ENCODE measurements at regions not wholly inside any gene's neighbourhood (a gene's known extent, or its start where the extent isn't known, plus 50 kb on each side); places are given as distances from the start of the nearest gene placed in this dataset.
"Not testable (repeated sequence)": the region's sequence is repeated elsewhere in the genome, so short reads cannot be mapped to it uniquely, and the experiment has no call there.

- Mint-ChIP-seq H3K27ac (no peak overlapping the region), H3K27me3 (ENCODE audit: low read depth) (no peaks in the 10 kb centered on the region), H3K36me3 (ENCODE audit: insufficient read depth in 2 of 2) (no peaks in the 10 kb centered on the region), H3K4me3 (no peak overlapping the region), H3K4me1 (ENCODE audit: low read depth) (no peaks in the 10 kb centered on the region), H3K9me3 (no peaks in the 10 kb centered on the region)
- ATAC-seq (replicated peaks in 1 of 2): no peak
- no peak for DNase-seq
Measured at GRCh38 chr2:155519529-155520130, 812.9 kb downstream of the NR4A2 start.

- no peaks in the 10 kb centered on the region for H3K27me3 Mint-ChIP-seq (ENCODE audit: low read depth)
- no peak for ATAC-seq (replicated peaks in 1 of 2)
- H3K4me1 Mint-ChIP-seq (ENCODE audit: low read depth): no peaks in the 10 kb centered on the region
- H3K36me3 Mint-ChIP-seq (ENCODE audit: insufficient read depth in 2 of 2): no peaks in the 10 kb centered on the region
- no peaks in the 10 kb centered on the region for H3K9me3 Mint-ChIP-seq
- no peak overlapping the region for H3K27ac Mint-ChIP-seq
- no peak for DNase-seq
- H3K4me3 Mint-ChIP-seq: no peak overlapping the region
Measured at GRCh38 chr2:155518094-155518493, 814.4 kb downstream of the NR4A2 start.

GRCh38 chr2:155517362-155517761 lies 815.2 kb downstream of the NR4A2 start:
- no peaks in the 10 kb centered on the region for H3K9me3 Mint-ChIP-seq
- H3K4me1 Mint-ChIP-seq (ENCODE audit: low read depth): no peaks in the 10 kb centered on the region
- no peaks in the 10 kb centered on the region for H3K27me3 Mint-ChIP-seq (ENCODE audit: low read depth)
- DNase-seq (no peak), ATAC-seq (replicated peaks in 1 of 2) (no peak)
- H3K4me3 Mint-ChIP-seq: no peak overlapping the region
- no peaks in the 10 kb centered on the region for H3K36me3 Mint-ChIP-seq (ENCODE audit: insufficient read depth in 2 of 2)
- H3K27ac Mint-ChIP-seq: no peak overlapping the region

- H3K27ac Mint-ChIP-seq: no peak overlapping the region
- H3K9me3 Mint-ChIP-seq: no peaks in the 10 kb centered on the region
- H3K4me3 Mint-ChIP-seq: no peak overlapping the region
- no peaks in the 10 kb centered on the region for H3K27me3 Mint-ChIP-seq (ENCODE audit: low read depth)
- no peaks in the 10 kb centered on the region for H3K36me3 Mint-ChIP-seq (ENCODE audit: insufficient read depth in 2 of 2)
- no peak for ATAC-seq (replicated peaks in 1 of 2)
- H3K4me1 Mint-ChIP-seq (ENCODE audit: low read depth): no peaks in the 10 kb centered on the region
- DNase-seq: no peak
Measured at GRCh38 chr2:155513248-155513647, 814.8 kb downstream of the KCNJ3 start.

GRCh38 chr2:155502766-155503165 lies 804.3 kb downstream of the KCNJ3 start:
- no peak overlapping the region for H3K4me3 Mint-ChIP-seq
- peaks cover 2 to 6% of the 10 kb centered on the region in 2 donors for H3K9me3 Mint-ChIP-seq
- no peaks in the 10 kb centered on the region for H3K27me3 Mint-ChIP-seq (ENCODE audit: low read depth)
- no peaks in the 10 kb centered on the region for H3K4me1 Mint-ChIP-seq (ENCODE audit: low read depth)
- DNase-seq: no peak
- ATAC-seq (replicated peaks in 1 of 2): no peak
- H3K36me3 Mint-ChIP-seq (ENCODE audit: insufficient read depth in 2 of 2): no peaks in the 10 kb centered on the region
- no peak overlapping the region for H3K27ac Mint-ChIP-seq

- no peak overlapping the region for H3K27ac Mint-ChIP-seq
- H3K9me3 Mint-ChIP-seq: peaks cover 4 to 10% of the 10 kb centered on the region in 2 donors
- no peak for ATAC-seq (replicated peaks in 1 of 2)
- no peaks in the 10 kb centered on the region for H3K27me3 Mint-ChIP-seq (ENCODE audit: low read depth)
- H3K4me1 Mint-ChIP-seq (ENCODE audit: low read depth): no peaks in the 10 kb centered on the region
- no peak for DNase-seq
- no peaks in the 10 kb centered on the region for H3K36me3 Mint-ChIP-seq (ENCODE audit: insufficient read depth in 2 of 2)
- no peak overlapping the region for H3K4me3 Mint-ChIP-seq
Measured at GRCh38 chr2:155498106-155498505, 799.6 kb downstream of the KCNJ3 start.

GRCh38 chr2:155494744-155495143 lies 796.2 kb downstream of the KCNJ3 start:
- Mint-ChIP-seq H3K27me3 (ENCODE audit: low read depth) (no peaks in the 10 kb centered on the region), H3K36me3 (ENCODE audit: insufficient read depth in 2 of 2) (no peaks in the 10 kb centered on the region), H3K9me3 (peaks cover 4 to 9% of the 10 kb centered on the region in 2 donors), H3K27ac (no peak overlapping the region), H3K4me1 (ENCODE audit: low read depth) (no peaks in the 10 kb centered on the region), H3K4me3 (no peak overlapping the region)
- ATAC-seq (replicated peaks in 1 of 2): no peak
- no peak for DNase-seq

GRCh38 chr2:155485141-155485842 lies 786.8 kb downstream of the KCNJ3 start:
- Mint-ChIP-seq H3K9me3 (peaks cover 2 to 3% of the 10 kb centered on the region in 2 donors), H3K36me3 (ENCODE audit: insufficient read depth in 2 of 2) (no peaks in the 10 kb centered on the region), H3K4me3 (no peak overlapping the region), H3K27ac (no peak overlapping the region), H3K4me1 (ENCODE audit: low read depth) (no peaks in the 10 kb centered on the region), H3K27me3 (ENCODE audit: low read depth) (no peaks in the 10 kb centered on the region)
- DNase-seq: no peak
- ATAC-seq (replicated peaks in 1 of 2): no peak

GRCh38 chr2:155481141-155481540 lies 782.6 kb downstream of the KCNJ3 start:
- no peak for ATAC-seq (replicated peaks in 1 of 2)
- no peak overlapping the region for H3K27ac Mint-ChIP-seq
- no peak for DNase-seq
- H3K36me3 Mint-ChIP-seq (ENCODE audit: insufficient read depth in 2 of 2): no peaks in the 10 kb centered on the region
- H3K4me1 Mint-ChIP-seq (ENCODE audit: low read depth): no peaks in the 10 kb centered on the region
- H3K9me3 Mint-ChIP-seq: peaks cover 6 to 10% of the 10 kb centered on the region in 2 donors
- no peaks in the 10 kb centered on the region for H3K27me3 Mint-ChIP-seq (ENCODE audit: low read depth)
- no peak overlapping the region for H3K4me3 Mint-ChIP-seq

GRCh38 chr2:155472018-155472417 lies 773.5 kb downstream of the KCNJ3 start:
- not testable (repeated sequence) for H3K4me3 Mint-ChIP-seq; DNase-seq; H3K9me3 Mint-ChIP-seq; H3K36me3 Mint-ChIP-seq (ENCODE audit: insufficient read depth in 2 of 2); H3K27me3 Mint-ChIP-seq (ENCODE audit: low read depth); H3K4me1 Mint-ChIP-seq (ENCODE audit: low read depth); ATAC-seq (replicated peaks in 1 of 2); H3K27ac Mint-ChIP-seq

- Mint-ChIP-seq H3K36me3 (ENCODE audit: insufficient read depth in 2 of 2) (no peaks in the 10 kb centered on the region), H3K4me1 (ENCODE audit: low read depth) (no peaks in the 10 kb centered on the region), H3K4me3 (no peak overlapping the region), H3K9me3 (peaks cover 0 to 2% of the 10 kb centered on the region in 2 donors), H3K27me3 (ENCODE audit: low read depth) (no peaks in the 10 kb centered on the region), H3K27ac (no peak overlapping the region)
- DNase-seq: no peak
- ATAC-seq (replicated peaks in 1 of 2): no peak
Measured at GRCh38 chr2:155456222-155456621, 757.7 kb downstream of the KCNJ3 start.

GRCh38 chr2:155442755-155443372 lies 744.4 kb downstream of the KCNJ3 start:
- H3K9me3 Mint-ChIP-seq: peaks cover 1 to 3% of the 10 kb centered on the region in 2 donors
- no peak overlapping the region for H3K27ac Mint-ChIP-seq
- no peaks in the 10 kb centered on the region for H3K4me1 Mint-ChIP-seq (ENCODE audit: low read depth)
- no peak for ATAC-seq (replicated peaks in 1 of 2)
- H3K27me3 Mint-ChIP-seq (ENCODE audit: low read depth): no peaks in the 10 kb centered on the region
- H3K36me3 Mint-ChIP-seq (ENCODE audit: insufficient read depth in 2 of 2): peaks cover 0 to 2% of the 10 kb centered on the region in 2 donors
- no peak for DNase-seq
- H3K4me3 Mint-ChIP-seq: no peak overlapping the region

GRCh38 chr2:155442088-155442487 lies 743.6 kb downstream of the KCNJ3 start:
- no peak for ATAC-seq (replicated peaks in 1 of 2)
- no peak for DNase-seq
- no peak overlapping the region for H3K4me3 Mint-ChIP-seq
- H3K27me3 Mint-ChIP-seq (ENCODE audit: low read depth): no peaks in the 10 kb centered on the region
- no peak overlapping the region for H3K27ac Mint-ChIP-seq
- no peaks in the 10 kb centered on the region for H3K4me1 Mint-ChIP-seq (ENCODE audit: low read depth)
- peaks cover 0 to 2% of the 10 kb centered on the region in 2 donors for H3K36me3 Mint-ChIP-seq (ENCODE audit: insufficient read depth in 2 of 2)
- peaks cover 4 to 6% of the 10 kb centered on the region in 2 donors for H3K9me3 Mint-ChIP-seq

Data from activated T-cell treated with anti-CD3 and anti-CD28 coated beads, Interleukin-2, amount 50 U/mL, for 72 hours (primary cell).